ENCODE measurements at regions not wholly inside any gene's neighbourhood (a gene's known extent, or its start where the extent isn't known, plus 50 kb on each side); places are given as distances from the start of the nearest gene placed in this dataset.
A peak's percentile ranks its signal among the peaks of the same experiment; 100 is the strongest.

DNA sequence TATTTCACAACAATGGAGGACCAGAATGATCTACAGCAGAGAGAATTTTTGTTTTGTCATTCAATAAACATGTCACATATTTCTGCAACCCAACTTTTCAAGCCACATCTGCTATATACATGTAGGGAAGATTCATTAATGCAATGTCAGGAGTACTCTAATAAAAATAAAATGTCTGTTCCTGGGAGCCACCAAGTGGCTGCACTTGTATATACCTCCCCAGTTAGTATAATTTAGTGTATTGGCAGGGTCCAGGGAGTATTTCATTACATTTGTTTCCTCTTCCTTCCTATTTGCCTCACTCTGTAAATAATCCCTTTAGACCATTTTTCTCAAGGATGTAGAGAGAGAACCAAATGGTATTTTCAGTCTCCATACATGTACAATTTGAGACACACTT lies 1169.0 kb downstream of the DIAPH3 start:
- Histone ChIP-seq H3K9ac (ENCODE audit: low read depth, low read length, poor library complexity, severe bottlenecking) (no peak overlapping the region), H3K27me3 (ENCODE audit: insufficient read depth, low read length, poor library complexity, severe bottlenecking) (no peaks in the 10 kb centered on the region), H3K79me2 (ENCODE audit: insufficient read depth, low read length) (no peaks in the 10 kb centered on the region), H3F3A (ENCODE audit: low read depth) (no peaks in the 10 kb centered on the region), H3K4me1 (ENCODE audit: insufficient read depth, low read length, poor library complexity, severe bottlenecking) (no peaks in the 10 kb centered on the region), H2AFZ (ENCODE audit: low read length) (no peak overlapping the region), H4K20me1 (ENCODE audit: insufficient read depth, low read length, poor library complexity, severe bottlenecking) (no peaks in the 10 kb centered on the region), H3K4me2 (ENCODE audit: low read depth, low read length, poor library complexity, severe bottlenecking) (no peak overlapping the region), H3K4me3 (ENCODE audit: low read length, poor library complexity, severe bottlenecking) (no peak overlapping the region), H3K9me2 (replicated peaks; ENCODE audit: low read depth, low read length) (no peaks in the 10 kb centered on the region), H3K36me3 (ENCODE audit: insufficient read depth, low read length) (no peaks in the 10 kb centered on the region), H3K9me3 (ENCODE audit: insufficient read depth, low read depth, low read length) (no peaks in the 10 kb centered on the region)
- TF ChIP-seq, protein P1, sequence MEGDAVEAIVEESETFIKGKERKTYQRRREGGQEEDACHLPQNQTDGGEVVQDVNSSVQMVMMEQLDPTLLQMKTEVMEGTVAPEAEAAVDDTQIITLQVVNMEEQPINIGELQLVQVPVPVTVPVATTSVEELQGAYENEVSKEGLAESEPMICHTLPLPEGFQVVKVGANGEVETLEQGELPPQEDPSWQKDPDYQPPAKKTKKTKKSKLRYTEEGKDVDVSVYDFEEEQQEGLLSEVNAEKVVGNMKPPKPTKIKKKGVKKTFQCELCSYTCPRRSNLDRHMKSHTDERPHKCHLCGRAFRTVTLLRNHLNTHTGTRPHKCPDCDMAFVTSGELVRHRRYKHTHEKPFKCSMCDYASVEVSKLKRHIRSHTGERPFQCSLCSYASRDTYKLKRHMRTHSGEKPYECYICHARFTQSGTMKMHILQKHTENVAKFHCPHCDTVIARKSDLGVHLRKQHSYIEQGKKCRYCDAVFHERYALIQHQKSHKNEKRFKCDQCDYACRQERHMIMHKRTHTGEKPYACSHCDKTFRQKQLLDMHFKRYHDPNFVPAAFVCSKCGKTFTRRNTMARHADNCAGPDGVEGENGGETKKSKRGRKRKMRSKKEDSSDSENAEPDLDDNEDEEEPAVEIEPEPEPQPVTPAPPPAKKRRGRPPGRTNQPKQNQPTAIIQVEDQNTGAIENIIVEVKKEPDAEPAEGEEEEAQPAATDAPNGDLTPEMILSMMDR (conservative IDR thresholded peaks at IDR 0.05; ENCODE audit: low read length), result peak; percentile 55
- TF ChIP-seq EZH2phosphoT487 (IDR thresholded peaks at IDR 0.05; ENCODE audit: borderline replicate concordance), result no peak

DNA sequence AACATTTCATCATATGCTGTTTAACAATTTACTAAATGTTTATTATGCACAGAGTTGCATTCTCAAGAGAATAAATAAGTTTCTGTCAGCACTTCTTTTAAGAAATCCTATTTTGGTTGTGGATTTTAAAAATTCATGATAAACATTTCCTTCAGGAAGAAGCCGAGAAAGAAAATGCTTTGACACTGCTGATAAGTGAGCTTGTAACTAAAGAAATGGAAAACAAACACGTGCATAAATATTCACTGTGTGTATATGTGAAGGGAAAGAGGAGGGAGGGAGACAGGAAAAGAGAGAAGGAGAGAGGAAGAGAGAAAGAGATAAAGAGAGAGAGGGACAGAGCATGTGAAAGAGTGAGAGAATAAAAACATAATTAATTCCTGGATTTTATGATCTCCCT lies 1165.0 kb downstream of the DIAPH3 start:
- no peak overlapping the region for H3K4me2 ChIP-seq (ENCODE audit: low read depth, low read length, poor library complexity, severe bottlenecking)
- H3K79me2 ChIP-seq (ENCODE audit: insufficient read depth, low read length), result no peaks in the 10 kb centered on the region
- H3K9me3 ChIP-seq (ENCODE audit: insufficient read depth, low read depth, low read length), result no peaks in the 10 kb centered on the region
- H3K4me3 ChIP-seq (ENCODE audit: low read length, poor library complexity, severe bottlenecking), result no peak overlapping the region
- TF ChIP-seq, protein P1 (conservative IDR thresholded peaks at IDR 0.05; ENCODE audit: low read length), result no peak
- no peak for TF ChIP-seq EZH2phosphoT487 (IDR thresholded peaks at IDR 0.05; ENCODE audit: borderline replicate concordance)
- peaks cover 5% of the 10 kb centered on the region for H3K4me1 ChIP-seq (ENCODE audit: insufficient read depth, low read length, poor library complexity, severe bottlenecking)
- H3K9ac ChIP-seq (ENCODE audit: low read depth, low read length, poor library complexity, severe bottlenecking), result no peak overlapping the region
- H3F3A ChIP-seq (ENCODE audit: low read depth), result no peaks in the 10 kb centered on the region
- H4K20me1 ChIP-seq (ENCODE audit: insufficient read depth, low read length, poor library complexity, severe bottlenecking), result no peaks in the 10 kb centered on the region
- no peak overlapping the region for H2AFZ ChIP-seq (ENCODE audit: low read length)
- H3K9me2 ChIP-seq (replicated peaks; ENCODE audit: low read depth, low read length), result no peaks in the 10 kb centered on the region
- H3K36me3 ChIP-seq (ENCODE audit: insufficient read depth, low read length), result no peaks in the 10 kb centered on the region
- no peaks in the 10 kb centered on the region for H3K27me3 ChIP-seq (ENCODE audit: insufficient read depth, low read length, poor library complexity, severe bottlenecking)

GRCh38 chr13:58999851-59000250 lies 1163.9 kb downstream of the DIAPH3 start:
- Histone ChIP-seq H3K9me3 (ENCODE audit: insufficient read depth, low read depth, low read length) (no peaks in the 10 kb centered on the region), H3K27me3 (ENCODE audit: insufficient read depth, low read length, poor library complexity, severe bottlenecking) (no peaks in the 10 kb centered on the region), H3K79me2 (ENCODE audit: insufficient read depth, low read length) (no peaks in the 10 kb centered on the region), H3F3A (ENCODE audit: low read depth) (no peaks in the 10 kb centered on the region), H3K9me2 (replicated peaks; ENCODE audit: low read depth, low read length) (no peaks in the 10 kb centered on the region), H4K20me1 (ENCODE audit: insufficient read depth, low read length, poor library complexity, severe bottlenecking) (no peaks in the 10 kb centered on the region), H3K36me3 (ENCODE audit: insufficient read depth, low read length) (no peaks in the 10 kb centered on the region), H3K9ac (ENCODE audit: low read depth, low read length, poor library complexity, severe bottlenecking) (no peak overlapping the region), H3K4me1 (ENCODE audit: insufficient read depth, low read length, poor library complexity, severe bottlenecking) (peaks cover 5% of the 10 kb centered on the region), H3K4me3 (ENCODE audit: low read length, poor library complexity, severe bottlenecking) (no peak overlapping the region), H2AFZ (ENCODE audit: low read length) (no peak overlapping the region), H3K4me2 (ENCODE audit: low read depth, low read length, poor library complexity, severe bottlenecking) (no peak overlapping the region)
- TF ChIP-seq, protein P1 (conservative IDR thresholded peaks at IDR 0.05; ENCODE audit: low read length), result no peak
- TF ChIP-seq EZH2phosphoT487 (IDR thresholded peaks at IDR 0.05; ENCODE audit: borderline replicate concordance), result no peak
